ENCODE measurements at regions not wholly inside any gene's neighbourhood (a gene's known extent, or its start where the extent isn't known, plus 50 kb on each side); places are given as distances from the start of the nearest gene placed in this dataset.

DNA sequence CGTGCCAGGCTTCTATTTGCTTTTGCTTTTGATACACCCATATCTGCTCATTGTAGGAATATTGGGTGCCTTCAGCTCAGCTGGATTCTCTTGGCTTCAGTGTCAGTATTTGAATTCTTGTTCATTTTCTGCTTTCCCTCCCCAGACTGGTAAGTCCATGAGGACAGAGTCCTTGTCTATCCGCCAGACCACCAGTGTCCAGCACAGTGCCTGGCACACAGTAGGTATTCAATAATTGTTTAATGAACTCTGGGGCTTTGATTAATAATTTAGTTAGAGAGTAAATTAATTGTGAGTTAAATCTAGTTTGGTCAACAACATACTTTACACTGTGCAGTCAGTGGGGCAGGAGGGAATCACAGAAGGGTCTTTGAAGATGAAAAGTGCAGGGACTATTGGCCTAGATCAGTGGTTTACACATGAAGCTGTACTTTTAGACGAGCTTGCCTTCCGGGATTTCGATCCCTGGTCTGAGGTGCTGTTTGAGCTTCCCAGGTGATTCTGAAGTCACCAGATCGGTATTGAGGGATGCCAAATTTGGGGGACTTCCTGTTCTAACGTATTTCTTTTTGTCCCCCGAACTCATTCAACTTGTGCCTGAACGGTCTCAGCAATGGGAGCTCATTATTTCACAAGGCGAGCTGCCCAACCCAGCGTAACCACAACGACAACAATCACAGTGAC, 119.1 kb upstream of the JUN start:
- TF ChIP-seq CTCF (conservative IDR thresholded peaks at IDR 0.05; ENCODE audit: low read depth, low read length) (no peak), EZH2 (IDR thresholded peaks at IDR 0.05; ENCODE audit: borderline replicate concordance, low read depth, low read length, poor library complexity, severe bottlenecking) (no peak)

Data from A673 (cell line).